ENCODE measurements at regions not wholly inside any gene's neighbourhood (a gene's known extent, or its start where the extent isn't known, plus 50 kb on each side); places are given as distances from the start of the nearest gene placed in this dataset.
"Not testable (repeated sequence)": the region's sequence is repeated elsewhere in the genome, so short reads cannot be mapped to it uniquely, and the experiment has no call there.

DNA sequence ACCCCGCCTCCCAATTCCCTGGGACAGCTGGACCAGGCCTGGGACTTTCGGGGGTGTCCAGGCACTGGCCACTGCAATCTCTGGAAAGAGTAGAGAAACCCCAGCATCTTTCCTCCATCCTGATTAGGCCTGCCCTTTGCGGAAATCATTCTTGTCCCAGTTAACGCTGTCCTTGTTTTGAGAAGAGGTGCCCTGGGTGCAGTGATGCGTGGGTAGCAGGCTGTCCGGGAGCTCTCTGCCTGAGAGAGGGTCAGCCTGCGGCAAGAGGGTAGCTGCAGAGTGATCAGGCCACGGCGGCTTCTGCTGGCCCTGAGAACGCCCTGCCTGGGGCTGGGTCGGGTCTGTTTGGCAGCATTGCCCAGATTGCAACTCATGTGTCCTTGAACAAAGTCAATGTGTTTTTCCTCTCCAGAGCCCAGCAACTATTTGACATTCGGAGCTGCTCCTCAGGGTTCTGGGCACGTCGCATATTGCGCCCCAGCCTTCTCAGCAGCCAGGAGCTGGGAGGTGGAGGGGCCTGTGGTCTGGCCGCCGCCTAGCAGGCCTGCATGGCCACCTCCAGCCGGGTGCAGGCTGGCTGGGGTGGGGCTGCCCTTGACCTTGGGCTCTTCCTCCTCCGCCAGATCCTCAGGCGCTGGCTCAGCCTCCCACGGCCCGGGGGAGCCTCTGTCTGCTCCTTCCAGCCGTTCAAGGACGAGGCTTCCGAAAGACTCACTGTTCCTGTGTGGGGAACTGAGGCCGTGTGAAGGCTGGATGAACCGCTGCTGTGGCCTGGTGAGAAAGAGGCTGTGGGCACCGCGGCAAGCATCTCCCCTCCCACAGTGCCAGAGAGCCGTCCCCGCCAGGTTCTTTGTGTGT lies 150.1 kb upstream of the ZNF469 start:
- not testable (repeated sequence) for DNase-seq

DNA sequence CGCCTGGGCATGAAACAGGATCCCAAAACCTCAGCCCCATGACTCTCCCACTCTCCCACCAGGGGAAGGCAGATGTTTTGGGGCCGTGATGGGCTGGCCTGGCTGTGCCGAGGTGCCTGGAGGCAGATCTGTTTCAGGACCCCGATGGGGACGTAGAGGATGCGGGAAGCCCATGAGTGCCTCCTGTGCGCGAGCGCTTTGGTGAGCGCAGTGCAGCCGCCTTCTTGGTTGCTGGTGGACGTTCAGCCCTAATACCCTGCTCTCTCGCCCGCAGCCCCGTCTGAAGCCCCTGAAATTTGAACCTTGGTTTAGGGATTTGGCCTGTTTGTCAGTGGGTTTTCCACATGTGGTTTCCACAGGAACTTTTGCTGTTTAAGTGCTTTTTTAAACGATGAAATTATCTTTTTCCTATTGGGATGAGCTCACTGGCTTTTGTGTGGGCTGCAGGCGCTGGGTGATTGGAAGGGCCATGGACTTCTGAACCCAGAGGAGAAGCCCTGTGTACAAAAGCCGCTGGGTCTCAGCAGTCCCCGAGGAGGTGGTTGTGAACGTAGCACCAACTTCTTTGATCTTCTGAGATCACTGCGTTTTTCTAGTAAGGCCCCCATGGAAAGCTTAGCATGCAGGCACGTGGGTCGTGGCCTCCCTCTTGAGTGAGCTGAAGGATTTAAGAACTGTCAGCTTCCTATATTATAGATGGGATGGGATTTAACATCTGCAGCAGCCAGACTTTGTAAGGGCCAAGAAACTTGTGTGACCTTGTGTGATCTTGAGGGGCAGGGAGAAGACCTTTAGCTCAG lies 148.9 kb upstream of the ZNF469 start:
- DNase-seq: not testable (repeated sequence)

DNA sequence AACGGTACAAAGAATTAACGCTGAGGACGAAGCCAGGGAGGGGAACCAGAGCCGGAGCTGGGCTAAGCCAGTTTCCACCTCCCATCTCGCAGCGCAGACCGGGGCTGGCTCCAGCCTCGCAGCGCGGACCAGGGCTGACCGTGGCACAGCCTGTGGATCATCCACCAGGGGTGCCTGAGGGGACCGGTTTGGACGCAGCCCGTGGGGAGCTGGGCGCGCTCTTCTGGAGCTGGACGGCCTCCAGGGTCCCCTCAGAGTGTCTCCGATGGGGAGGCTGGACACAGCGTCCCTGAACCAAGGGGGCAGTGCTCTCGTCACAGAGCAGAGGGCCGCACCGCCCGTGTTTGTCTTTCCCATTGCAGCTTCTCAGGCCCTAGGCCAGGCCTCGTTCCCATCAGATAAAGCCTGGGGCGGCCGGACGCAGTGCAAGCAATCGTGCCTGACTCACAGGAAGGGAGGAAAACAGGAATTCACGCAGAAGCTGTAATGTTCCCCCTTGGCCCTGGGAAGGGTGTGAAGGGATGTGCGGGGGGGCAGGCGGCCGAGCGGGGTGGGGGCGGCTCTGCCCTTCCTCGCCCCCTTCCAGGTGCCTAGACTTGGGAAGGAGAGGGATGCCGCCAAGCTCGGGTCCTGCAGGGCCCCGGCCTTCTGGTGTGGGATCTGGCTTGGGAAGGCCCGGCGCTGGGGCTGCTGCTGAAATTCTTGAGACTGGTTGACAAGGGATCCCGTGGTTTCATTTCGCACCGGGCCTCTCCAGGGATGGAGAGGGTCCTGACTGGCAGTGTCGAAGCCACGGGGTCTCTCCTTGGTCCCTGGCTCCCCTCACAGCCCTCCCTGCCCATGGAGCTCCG lies 148.1 kb upstream of the ZNF469 start:
- DNase-seq: not testable (repeated sequence)

DNA sequence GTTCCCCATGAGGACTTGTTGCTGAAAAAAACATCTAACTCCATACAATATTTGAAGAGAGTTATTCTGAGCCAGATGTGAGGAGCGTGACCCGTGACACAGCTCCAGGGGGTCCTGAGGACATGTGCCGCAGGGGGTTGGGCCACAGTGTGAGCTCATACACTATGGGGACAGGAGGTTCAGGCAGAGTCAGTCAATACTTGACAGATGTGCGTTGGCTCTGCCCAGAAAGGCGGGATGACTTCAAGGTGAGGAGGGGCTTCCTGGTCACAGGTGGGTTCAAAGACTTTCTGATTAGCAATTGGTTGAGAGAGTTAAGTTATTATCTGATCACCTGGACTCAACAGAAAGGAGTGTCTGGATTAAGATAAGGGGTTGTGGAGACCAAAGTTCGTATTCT lies 147.1 kb upstream of the ZNF469 start:
- DNase-seq: not testable (repeated sequence)

DNA sequence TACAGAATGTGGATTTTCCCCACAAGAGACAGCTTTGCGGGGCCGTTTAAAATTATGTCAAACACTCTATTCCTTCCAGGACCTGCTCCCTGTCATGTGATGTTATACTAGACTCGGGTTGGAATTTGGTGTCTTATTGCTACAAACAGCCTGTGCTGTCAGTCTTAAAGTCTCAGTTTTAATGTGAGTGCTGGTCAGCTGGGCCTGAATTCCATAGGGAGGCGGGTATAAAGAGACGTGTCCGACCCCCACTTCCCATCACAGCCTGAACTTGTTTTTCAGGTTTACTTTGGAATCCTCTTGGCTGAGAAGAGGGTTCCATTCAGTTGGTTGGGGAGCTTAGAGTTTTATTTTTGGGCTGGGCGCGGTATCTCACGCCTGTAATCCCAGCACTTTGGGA lies 146.5 kb upstream of the ZNF469 start:
- DNase-seq: not testable (repeated sequence)

DNA sequence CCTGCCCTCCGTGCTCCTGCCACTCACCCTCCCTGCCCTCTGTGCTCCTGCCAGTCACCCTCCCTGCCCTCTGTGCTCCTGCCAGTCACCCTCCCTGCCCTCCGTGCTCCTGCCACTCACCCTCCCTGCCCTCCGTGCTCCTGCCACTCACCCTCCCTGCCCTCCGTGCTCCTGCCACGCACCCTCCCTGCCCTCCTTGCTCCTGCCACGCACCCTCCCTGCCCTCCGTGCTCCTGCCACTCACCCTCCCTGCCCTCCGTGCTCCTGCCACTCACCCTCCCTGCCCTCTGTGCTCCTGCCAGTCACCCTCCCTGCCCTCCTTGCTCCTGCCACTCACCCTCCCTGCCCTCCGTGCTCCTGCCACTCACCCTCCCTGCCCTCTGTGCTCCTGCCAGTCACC lies 145.4 kb upstream of the ZNF469 start:
- DNase-seq: not testable (repeated sequence)

DNA sequence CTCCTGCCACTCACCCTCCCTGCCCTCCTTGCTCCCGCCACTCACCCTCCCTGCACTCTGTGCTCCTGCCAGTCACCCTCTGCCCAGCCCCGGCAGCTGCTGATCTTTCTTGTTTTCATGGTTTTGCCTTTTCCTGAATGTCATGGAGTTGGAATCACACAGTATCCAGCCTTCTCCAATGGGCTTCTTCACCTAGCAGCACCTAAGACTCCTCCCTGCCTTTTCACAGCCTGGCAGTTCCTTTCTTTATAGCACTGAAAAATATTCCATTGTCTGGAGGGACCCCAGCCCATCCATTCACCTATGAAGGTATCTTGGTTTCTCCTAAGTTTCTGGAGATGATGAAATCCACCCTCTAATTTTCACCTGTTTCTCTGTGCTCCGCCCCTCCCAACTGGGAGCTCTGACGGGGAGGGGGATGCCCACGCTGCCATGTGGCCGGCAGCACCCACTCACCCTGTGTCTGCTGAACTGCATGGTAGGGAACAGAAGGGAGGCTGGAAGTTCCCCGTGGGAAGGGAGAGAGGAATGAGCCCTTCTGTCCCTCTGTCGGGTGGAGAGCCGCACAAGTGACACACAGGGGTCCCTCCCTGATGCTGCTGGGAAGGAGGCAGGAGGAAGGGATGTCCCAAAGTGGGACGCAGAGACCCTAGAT lies 144.9 kb upstream of the ZNF469 start:
- not testable (repeated sequence) for DNase-seq

DNA sequence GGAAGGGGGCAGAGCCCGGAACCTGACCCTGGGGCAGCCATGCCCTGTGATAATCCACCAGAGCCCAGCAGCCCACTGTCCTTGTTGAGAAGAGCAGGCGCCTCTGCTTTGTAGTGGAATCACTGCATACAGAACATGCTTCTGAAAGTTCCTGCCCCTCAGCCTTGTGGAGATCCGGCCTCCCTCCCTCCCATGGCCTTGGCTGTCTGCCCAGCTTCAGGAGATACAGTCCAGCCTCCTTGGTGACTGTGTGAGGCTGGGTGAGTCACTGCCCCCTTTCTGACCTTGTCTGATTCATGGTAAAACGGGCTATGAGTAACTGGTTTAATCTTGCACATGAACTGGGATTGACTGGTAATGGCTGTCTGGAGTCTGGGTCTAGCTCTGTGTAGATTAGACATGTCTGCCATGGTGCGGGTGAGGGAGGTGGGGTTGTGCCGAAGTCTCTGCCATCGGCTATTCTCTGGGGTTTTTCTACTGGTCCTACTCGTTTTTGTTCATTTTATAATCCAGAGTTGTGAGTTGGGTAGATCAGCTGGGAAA lies 144.0 kb upstream of the ZNF469 start:
- not testable (repeated sequence) for DNase-seq

DNA sequence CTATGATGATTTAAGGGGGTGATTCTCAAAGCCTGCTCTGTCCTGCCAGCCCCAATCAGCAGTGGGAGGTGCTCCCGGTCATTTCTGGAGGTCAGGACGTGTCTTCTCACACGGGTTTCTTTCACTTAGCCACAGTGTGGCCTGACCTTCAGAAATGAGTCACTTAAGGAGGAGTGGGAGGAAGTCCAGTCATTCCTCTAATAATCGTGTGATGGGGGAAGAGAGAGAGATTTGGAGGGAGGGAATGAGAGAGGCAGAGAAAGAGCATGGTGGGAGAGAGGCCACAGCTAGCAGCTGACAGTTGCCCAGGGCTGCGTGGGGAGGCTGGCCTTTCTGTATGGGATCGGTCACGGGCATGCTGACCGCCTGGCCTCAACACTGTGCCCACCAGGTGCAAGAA lies 142.6 kb upstream of the ZNF469 start:
- DNase-seq: not testable (repeated sequence)

DNA sequence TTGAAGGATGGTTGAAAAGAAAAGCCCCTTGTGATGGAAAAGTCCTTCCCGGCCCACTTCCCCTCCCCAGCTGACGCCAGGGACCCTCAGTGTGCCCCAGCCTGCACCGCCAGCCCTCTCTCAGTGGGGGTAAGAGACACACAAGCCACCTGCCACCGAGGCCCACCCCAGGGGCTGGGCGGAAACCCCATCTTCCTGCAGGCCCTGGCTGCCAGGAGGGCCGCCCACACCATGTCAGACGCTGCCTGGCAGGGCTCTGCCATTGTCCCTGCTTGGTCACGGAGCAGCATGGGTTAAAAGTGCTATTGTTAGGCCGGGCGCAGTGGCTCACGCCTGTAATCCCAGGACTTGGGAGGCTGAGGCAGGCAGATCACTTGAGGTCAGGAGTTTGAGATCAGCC lies 142.0 kb upstream of the ZNF469 start:
- DNase-seq: not testable (repeated sequence)

DNA sequence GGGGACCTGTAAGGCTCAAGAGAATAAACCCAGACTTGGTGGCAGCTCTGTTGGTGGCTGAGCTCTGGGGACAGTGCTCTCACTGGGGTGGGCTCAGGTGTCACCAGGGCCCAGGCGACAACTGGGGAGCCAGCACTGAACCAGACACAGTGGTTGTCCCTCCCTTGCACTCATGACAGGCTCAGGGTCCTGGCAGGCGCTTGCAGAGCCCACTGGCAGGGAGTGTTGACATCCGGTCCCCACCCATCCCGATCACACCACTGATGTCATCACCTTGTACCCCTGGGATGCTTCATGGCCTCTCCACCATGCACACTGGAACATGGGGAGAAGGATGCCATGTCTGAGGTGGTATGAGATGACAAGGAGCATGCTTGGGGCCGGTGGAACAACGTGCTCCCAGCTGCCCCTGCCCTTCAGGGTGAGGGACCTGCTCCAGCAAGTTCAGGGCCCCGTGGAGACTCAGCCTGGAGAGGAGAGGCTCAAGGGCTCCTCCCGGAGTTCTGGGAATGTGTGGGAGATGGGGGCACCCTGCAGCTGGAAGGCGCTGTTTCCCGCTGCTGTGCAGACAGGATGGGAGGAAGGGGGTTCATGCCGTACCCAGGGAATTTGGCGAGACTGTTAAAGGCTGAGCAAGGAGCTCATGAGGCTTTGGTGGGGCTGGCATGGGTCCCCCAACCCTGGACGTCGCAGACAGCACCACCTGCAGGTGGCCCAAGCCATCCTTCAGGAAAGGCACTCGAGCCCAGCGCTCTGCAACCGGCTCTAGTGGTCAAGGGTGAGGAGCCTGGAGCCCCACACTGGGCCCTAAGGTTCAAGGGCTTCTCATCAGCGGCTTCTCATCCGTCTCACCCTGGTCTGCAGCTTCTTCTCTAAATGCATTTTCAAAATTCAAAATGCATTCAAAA lies 141.1 kb upstream of the ZNF469 start:
- DNase-seq: not testable (repeated sequence)

DNA sequence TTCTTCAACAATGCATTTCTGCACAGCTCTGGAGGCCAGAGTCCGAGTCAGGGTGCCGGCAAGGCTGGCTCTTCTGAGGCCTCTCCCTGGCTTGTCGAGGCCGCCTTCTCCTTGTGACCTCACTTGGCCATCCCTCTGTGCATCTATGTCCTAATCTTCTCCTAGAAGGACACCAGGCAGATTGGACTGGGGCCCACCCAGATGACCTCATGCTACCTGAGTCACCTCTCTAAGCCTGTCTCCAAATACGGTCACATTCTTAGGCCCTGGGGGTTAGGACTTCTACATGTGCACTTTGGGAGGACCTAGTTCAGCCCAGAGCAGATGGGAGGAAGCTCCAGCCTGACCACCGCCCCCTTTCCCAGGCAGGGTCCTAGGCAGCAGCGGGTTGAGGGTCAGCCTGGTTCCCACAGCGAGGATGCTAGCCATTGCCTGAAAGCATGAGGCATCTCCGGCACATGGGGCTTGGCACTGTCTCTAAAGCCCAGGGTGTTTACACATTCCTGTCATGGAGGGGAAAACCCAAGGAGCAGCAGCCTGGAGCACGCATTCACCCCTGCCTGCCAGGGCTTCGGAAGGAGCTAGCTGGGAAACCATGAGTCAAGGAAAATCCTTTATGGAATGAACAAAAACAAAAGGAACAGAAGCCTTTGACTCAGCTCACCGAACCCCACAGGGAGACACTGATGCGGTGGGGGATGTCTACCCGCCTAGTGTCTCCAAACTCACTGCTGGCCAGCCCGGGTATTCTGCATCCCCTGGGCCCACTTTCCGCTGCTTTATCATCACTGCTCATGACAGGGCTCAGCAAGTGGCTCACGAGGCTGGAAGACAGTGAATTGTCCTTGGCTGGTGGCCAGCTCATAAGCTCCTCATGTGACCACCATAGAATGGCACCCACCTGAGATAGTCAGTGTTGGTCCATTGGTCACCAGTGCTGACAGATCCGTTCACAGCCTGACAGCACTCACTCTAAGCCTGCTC lies 140.2 kb upstream of the ZNF469 start:
- not testable (repeated sequence) for DNase-seq

DNA sequence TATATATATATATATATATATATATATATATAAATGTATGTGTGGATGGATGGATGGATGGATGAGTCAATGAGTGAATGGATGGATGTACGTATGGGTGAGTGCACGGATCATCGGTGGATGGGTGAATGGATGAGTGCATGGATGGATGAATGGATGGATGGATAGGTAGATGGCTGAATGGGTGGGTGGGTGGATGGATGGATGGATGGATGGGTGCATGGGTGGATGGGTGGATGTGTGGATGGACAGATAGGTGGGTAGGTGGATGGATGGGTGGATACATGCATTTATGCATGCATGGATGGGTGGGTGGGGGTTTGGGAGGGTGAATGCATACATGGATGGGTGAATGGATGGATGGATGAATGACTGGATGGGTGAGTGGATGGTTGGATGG lies 138.8 kb upstream of the ZNF469 start:
- DNase-seq: not testable (repeated sequence)

DNA sequence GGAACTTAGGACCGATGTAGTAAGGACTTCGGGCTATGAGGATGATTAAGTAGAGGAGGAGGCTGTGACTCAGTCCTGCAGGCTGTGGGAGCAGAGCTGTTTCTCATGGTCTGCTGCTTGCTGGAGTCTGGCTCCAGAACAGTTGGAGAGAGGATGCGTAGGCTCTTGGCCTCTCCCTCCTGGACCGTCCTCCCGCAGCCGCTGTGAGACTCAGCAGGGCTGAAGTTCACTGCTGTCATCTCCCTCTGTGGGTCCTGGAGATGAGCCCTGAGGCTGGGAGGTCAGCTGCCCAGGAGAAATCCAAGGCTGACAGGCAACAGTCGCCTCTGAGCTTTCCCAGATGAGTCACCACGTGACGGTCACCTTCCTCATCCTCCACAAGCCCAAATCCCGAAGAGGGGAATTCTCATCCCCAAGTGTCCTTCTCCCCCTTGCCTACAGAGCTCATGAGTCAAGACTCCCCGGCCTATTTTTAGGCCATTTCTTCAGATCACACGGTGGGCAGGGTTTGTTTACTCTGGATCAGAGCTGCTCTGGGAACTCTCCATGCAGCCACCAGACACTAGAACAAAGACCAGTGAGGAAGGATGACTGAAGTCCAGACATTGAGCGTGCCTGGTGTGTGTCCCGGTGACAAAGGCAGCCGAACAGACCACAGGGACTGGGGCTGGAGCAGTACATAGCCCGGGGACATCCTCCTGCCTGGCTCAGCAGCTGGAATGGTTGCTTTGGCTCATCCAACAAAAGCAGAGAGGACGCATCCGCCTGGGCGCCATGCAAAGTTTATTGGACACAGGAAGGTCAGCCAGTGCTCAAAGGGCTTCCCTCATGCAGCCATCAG lies 137.3 kb upstream of the ZNF469 start:
- DNase-seq: not testable (repeated sequence)

DNA sequence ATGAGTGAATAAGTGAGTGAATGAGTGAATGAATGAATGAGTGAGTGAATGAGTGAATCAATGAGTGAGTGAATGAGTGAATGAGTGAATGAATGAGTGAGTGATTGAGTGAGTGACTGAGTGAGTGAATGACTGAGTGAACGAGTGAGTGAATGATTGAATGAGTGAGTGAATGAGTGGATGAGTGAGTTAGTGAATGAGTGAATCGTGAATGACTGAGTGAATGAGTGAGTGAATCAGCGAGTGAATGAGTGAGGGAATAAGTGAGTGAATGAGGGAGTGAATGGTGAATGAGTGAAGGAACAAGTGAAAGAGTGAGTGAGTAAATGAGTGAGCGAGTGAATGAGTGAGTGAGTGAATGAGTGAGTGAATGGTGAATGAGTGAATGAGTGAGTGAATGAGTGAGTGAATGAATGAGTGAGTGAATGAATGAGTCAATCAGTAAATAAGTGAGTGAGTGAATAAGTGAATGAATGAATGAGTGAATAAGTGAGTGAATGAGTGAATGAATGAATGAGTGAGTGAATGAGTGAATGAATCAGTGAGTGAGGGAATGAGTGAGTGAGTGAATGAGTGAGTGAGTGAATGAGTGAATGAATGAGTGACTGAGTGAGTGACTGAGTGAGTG lies 135.7 kb upstream of the ZNF469 start:
- not testable (repeated sequence) for DNase-seq

DNA sequence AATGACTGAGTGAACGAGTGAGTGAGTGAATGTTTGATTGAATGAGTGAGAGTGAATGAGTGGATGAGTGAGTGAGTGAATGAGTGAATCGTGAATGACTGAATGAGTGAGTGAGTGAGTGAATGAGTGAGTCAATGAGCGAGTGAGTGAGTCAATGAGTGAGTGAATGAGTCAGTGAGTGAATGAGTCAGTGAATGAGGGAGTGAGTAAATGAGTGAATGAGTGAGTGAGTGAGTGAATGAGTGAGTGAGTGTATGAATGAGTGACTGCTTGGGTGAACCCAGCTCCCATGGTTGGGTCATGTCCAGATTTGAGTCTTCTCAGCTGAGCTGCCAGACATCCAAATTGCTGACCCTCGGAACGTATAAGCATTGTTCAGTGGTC lies 135.2 kb upstream of the ZNF469 start:
- not testable (repeated sequence) for DNase-seq

DNA sequence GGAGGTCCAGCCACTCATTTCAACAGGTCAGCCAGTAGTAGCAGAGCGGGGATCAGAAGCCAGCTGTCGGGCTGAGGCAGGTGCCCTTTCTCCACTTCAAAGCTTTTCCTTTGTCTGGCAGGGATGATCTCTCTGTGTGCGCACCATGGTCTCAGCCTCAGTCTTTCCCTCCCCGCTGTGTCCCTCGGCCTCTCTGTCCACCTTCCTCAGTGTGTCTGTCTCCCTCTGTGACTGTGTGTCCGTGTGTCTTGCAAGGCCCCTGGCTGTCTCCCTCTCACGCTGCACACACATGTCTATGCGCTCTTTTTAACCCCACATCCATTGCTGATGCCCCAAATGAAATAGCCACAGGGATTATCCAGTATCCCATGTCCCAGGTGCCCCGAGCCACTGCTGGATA lies 134.0 kb upstream of the ZNF469 start:
- not testable (repeated sequence) for DNase-seq

DNA sequence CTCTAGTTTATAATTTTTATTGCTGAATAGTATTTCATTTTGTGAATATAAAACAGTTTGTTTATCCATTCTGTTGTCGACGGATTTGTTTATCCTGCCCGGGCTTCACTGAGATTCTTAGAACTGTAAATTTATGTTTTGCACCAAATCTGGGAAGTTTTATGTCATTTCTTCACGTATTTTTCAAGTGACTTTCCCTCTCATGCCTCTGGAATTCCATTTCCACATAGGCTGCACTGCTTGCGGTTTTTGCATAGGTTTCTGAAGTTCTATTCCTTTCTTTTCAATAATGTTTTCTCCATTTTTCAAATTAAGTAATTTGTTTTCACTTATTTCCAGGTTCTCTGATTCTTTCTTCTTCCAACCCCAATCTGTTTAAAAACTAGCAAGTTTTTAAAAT lies 132.4 kb upstream of the ZNF469 start:
- DNase-seq: not testable (repeated sequence)
